ENCODE measurements at regions not wholly inside any gene's neighbourhood (a gene's known extent, or its start where the extent isn't known, plus 50 kb on each side); places are given as distances from the start of the nearest gene placed in this dataset.

- DNase-seq, result no peak
- H3K9me3 ChIP-seq (ENCODE audit: control insufficient read depth, low read depth, low read length), result no peaks in the 10 kb centered on the region
- H3K4me3 ChIP-seq (ENCODE audit: low read length), result no peak overlapping the region
- H3K27me3 ChIP-seq (ENCODE audit: control insufficient read depth, insufficient read depth, low read length), result no peaks in the 10 kb centered on the region
- no peaks in the 10 kb centered on the region for H3K36me3 ChIP-seq (ENCODE audit: control insufficient read depth, insufficient read depth, low read length)
- no peak overlapping the region for H3K27ac ChIP-seq (ENCODE audit: low read length)
- 100% methylated on average over 1 of the region's 11 CpGs for WGBS (ENCODE audit: insufficient coverage, low lambda C conversion rate)
- H3K4me1 ChIP-seq (ENCODE audit: control insufficient read depth, insufficient read depth, low read length), result no peaks in the 10 kb centered on the region
Measured at GRCh38 chr15:94019062-94019461, 212.3 kb upstream of the MCTP2 start.

- Histone ChIP-seq H3K4me3 (ENCODE audit: low read length) (no peak overlapping the region), H3K36me3 (ENCODE audit: control insufficient read depth, insufficient read depth, low read length) (no peaks in the 10 kb centered on the region), H3K9me3 (ENCODE audit: control insufficient read depth, low read depth, low read length) (no peaks in the 10 kb centered on the region), H3K4me1 (ENCODE audit: control insufficient read depth, insufficient read depth, low read length) (no peaks in the 10 kb centered on the region), H3K27me3 (ENCODE audit: control insufficient read depth, insufficient read depth, low read length) (no peaks in the 10 kb centered on the region), H3K27ac (ENCODE audit: low read length) (no peak overlapping the region)
- 92% methylated on average over 2 of the region's 5 CpGs for WGBS (ENCODE audit: insufficient coverage, low lambda C conversion rate)
- DNase-seq, result no peak
Measured at GRCh38 chr15:94015324-94015723, 216.0 kb upstream of the MCTP2 start.

GRCh38 chr15:94008104-94009074 lies 223.0 kb upstream of the MCTP2 start:
- Histone ChIP-seq H3K4me1 (ENCODE audit: control insufficient read depth, insufficient read depth, low read length) (no peaks in the 10 kb centered on the region), H3K27me3 (ENCODE audit: control insufficient read depth, insufficient read depth, low read length) (no peaks in the 10 kb centered on the region), H3K36me3 (ENCODE audit: control insufficient read depth, insufficient read depth, low read length) (no peaks in the 10 kb centered on the region), H3K27ac (ENCODE audit: low read length) (no peak overlapping the region), H3K4me3 (ENCODE audit: low read length) (no peak overlapping the region), H3K9me3 (ENCODE audit: control insufficient read depth, low read depth, low read length) (no peaks in the 10 kb centered on the region)
- no CpG with 5 or more reads among the region's 9 CpGs for WGBS (ENCODE audit: insufficient coverage, low lambda C conversion rate)
- DNase-seq, result no peak

DNA sequence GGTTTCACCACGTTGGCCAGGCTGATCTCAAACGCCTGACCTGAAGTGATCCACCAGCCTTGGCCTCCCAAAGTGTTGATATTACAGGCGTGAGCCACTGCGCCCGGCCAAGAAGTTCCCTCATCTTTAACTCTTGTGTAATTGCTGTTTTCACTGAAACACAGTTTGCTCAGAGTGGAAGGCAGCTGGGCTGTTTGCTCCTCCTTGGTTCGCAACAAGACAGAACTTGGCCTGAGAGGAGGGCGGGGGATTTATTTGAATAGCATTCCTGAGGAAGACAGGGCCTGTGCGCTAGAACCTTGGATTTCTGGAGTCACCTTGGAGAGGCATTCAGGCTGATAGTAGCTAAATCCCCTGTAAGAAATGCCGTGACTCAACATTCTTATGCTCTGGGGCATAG lies 226.7 kb upstream of the MCTP2 start:
- Histone ChIP-seq H3K27me3 (ENCODE audit: control insufficient read depth, insufficient read depth, low read length) (no peaks in the 10 kb centered on the region), H3K4me3 (ENCODE audit: low read length) (no peak overlapping the region), H3K9me3 (ENCODE audit: control insufficient read depth, low read depth, low read length) (no peaks in the 10 kb centered on the region), H3K4me1 (ENCODE audit: control insufficient read depth, insufficient read depth, low read length) (peaks cover 3% of the 10 kb centered on the region), H3K36me3 (ENCODE audit: control insufficient read depth, insufficient read depth, low read length) (no peaks in the 10 kb centered on the region), H3K27ac (ENCODE audit: low read length) (no peak overlapping the region)
- no CpG with 5 or more reads among the region's 9 CpGs for WGBS (ENCODE audit: insufficient coverage, low lambda C conversion rate)
- DNase-seq, result no peak

DNA sequence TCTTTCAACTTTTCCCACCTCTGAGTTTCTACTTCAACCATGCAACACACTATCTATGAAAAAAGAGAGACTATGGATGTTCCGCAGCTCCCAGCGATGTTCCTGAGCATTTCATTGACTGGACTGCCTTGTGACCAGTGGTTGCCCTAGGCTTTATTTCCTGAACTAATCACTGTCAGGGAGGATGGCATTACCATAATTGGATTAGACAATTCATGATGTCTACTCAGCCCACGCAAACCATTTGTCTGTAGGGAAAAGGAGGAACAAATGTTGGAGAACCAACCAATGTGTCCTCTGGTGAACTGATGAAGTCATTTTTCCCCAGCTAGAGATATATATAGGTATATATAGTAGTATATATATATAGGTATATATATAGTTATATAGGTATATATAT lies 229.3 kb upstream of the MCTP2 start:
- no CpG with 5 or more reads among the region's 3 CpGs for WGBS (ENCODE audit: insufficient coverage, low lambda C conversion rate)
- H3K4me1 ChIP-seq (ENCODE audit: control insufficient read depth, insufficient read depth, low read length), result peaks cover 3% of the 10 kb centered on the region
- no peak for DNase-seq
- no peaks in the 10 kb centered on the region for H3K36me3 ChIP-seq (ENCODE audit: control insufficient read depth, insufficient read depth, low read length)
- no peak overlapping the region for H3K27ac ChIP-seq (ENCODE audit: low read length)
- H3K4me3 ChIP-seq (ENCODE audit: low read length), result no peak overlapping the region
- H3K27me3 ChIP-seq (ENCODE audit: control insufficient read depth, insufficient read depth, low read length), result no peaks in the 10 kb centered on the region
- no peaks in the 10 kb centered on the region for H3K9me3 ChIP-seq (ENCODE audit: control insufficient read depth, low read depth, low read length)

GRCh38 chr15:94001255-94001801 lies 230.0 kb upstream of the MCTP2 start:
- no CpG with 5 or more reads among the region's 3 CpGs for whole genome bisulfite sequencing (ENCODE audit: insufficient coverage, low lambda C conversion rate)
- no peak for DNase-seq
- Histone ChIP-seq H3K36me3 (ENCODE audit: control insufficient read depth, insufficient read depth, low read length) (no peaks in the 10 kb centered on the region), H3K27ac (ENCODE audit: low read length) (no peak overlapping the region), H3K4me3 (ENCODE audit: low read length) (no peak overlapping the region), H3K9me3 (ENCODE audit: control insufficient read depth, low read depth, low read length) (no peaks in the 10 kb centered on the region), H3K4me1 (ENCODE audit: control insufficient read depth, insufficient read depth, low read length) (peaks cover 3% of the 10 kb centered on the region), H3K27me3 (ENCODE audit: control insufficient read depth, insufficient read depth, low read length) (no peaks in the 10 kb centered on the region)

GRCh38 chr15:94000606-94001005 lies 230.8 kb upstream of the MCTP2 start:
- peaks cover 3% of the 10 kb centered on the region for H3K4me1 ChIP-seq (ENCODE audit: control insufficient read depth, insufficient read depth, low read length)
- no peak overlapping the region for H3K4me3 ChIP-seq (ENCODE audit: low read length)
- WGBS (ENCODE audit: insufficient coverage, low lambda C conversion rate), result no CpG with 5 or more reads among the region's 5 CpGs
- no peaks in the 10 kb centered on the region for H3K9me3 ChIP-seq (ENCODE audit: control insufficient read depth, low read depth, low read length)
- H3K27ac ChIP-seq (ENCODE audit: low read length), result no peak overlapping the region
- no peaks in the 10 kb centered on the region for H3K36me3 ChIP-seq (ENCODE audit: control insufficient read depth, insufficient read depth, low read length)
- DNase-seq, result no peak
- H3K27me3 ChIP-seq (ENCODE audit: control insufficient read depth, insufficient read depth, low read length), result no peaks in the 10 kb centered on the region

DNA sequence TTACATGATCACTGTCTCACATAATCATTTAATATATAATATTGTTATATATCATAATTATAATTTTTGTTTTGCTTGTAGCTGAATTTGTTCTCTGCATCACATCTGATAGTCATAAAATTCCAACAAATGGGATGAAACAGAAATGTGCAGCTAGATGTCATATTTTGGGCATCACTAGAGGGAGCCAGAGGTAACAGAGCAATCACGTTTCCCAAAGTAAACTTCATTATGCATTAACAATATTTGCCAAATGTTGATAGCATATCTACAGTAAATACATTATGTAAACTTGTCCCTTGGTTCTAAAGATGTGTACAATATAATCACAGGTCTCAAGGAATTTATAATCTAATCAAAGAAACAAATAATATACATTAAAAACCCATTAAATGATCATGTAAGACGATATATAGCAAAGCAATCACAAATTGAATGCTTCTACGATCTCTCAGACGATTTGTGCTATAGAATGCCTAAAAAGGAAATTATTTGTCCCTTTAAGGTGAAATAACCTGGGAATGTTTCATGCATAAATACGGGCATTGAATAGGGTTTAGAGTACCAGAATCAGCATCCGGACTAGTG lies 234.2 kb upstream of the MCTP2 start:
- 0% methylated on average over 1 of the region's 6 CpGs for WGBS (ENCODE audit: insufficient coverage, low lambda C conversion rate)
- DNase-seq, result peak in 1 of 2 donors; percentile 22
- no peaks in the 10 kb centered on the region for H3K9me3 ChIP-seq (ENCODE audit: control insufficient read depth, low read depth, low read length)
- H3K36me3 ChIP-seq (ENCODE audit: control insufficient read depth, insufficient read depth, low read length), result no peaks in the 10 kb centered on the region
- H3K27ac ChIP-seq (ENCODE audit: low read length), result no peak overlapping the region
- H3K27me3 ChIP-seq (ENCODE audit: control insufficient read depth, insufficient read depth, low read length), result peaks cover 3% of the 10 kb centered on the region
- no peak overlapping the region for H3K4me3 ChIP-seq (ENCODE audit: low read length)
- peaks cover 3% of the 10 kb centered on the region for H3K4me1 ChIP-seq (ENCODE audit: control insufficient read depth, insufficient read depth, low read length)

DNA sequence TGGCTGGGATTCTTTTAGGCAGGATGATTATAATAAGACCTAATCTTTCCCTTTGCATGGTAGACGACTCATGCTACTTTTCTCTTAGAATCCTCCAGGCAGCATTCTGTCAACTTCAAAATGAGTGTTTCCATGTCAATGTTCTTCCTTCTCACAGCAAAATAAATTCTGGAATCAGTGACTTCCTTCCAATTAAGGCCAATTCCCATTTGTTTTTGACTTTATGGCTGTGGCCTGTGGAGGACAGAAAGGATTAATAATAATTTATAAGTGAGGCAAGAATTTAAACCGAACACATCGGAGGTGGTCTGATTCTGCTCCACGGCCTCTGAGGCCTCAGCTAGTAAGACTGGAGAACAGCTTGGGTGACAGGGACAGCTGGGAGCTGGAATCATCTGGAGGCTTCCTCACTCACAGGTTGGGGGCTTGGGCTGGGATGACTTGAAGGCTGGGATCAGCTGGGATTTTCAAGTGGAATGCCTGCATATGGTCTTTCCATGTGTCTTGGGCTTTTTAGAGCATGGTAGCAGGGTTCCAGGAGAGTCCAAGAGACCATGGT lies 241.8 kb upstream of the MCTP2 start:
- H3K27ac ChIP-seq (ENCODE audit: low read length), result no peak overlapping the region

GRCh38 chr15:93987068-93987467 lies 244.3 kb upstream of the MCTP2 start:
- no peak for DNase-seq
- Histone ChIP-seq H3K9me3 (ENCODE audit: control insufficient read depth, low read depth, low read length) (no peaks in the 10 kb centered on the region), H3K36me3 (ENCODE audit: control insufficient read depth, insufficient read depth, low read length) (no peaks in the 10 kb centered on the region), H3K27ac (ENCODE audit: low read length) (no peak overlapping the region), H3K4me3 (ENCODE audit: low read length) (no peak overlapping the region), H3K4me1 (ENCODE audit: control insufficient read depth, insufficient read depth, low read length) (no peaks in the 10 kb centered on the region), H3K27me3 (ENCODE audit: control insufficient read depth, insufficient read depth, low read length) (peaks cover 4% of the 10 kb centered on the region)
- WGBS (ENCODE audit: insufficient coverage, low lambda C conversion rate), result 100% methylated on average over 1 of the region's 5 CpGs

More for the DNA sequence above, 241.8 kb upstream of the MCTP2 start:
- DNase-seq, result no peak
- H3K36me3 ChIP-seq (ENCODE audit: control insufficient read depth, insufficient read depth, low read length), result no peaks in the 10 kb centered on the region
- H3K4me1 ChIP-seq (ENCODE audit: control insufficient read depth, insufficient read depth, low read length), result no peaks in the 10 kb centered on the region
- H3K4me3 ChIP-seq (ENCODE audit: low read length), result no peak overlapping the region
- H3K9me3 ChIP-seq (ENCODE audit: control insufficient read depth, low read depth, low read length), result no peaks in the 10 kb centered on the region
- H3K27me3 ChIP-seq (ENCODE audit: control insufficient read depth, insufficient read depth, low read length), result peaks cover 2% of the 10 kb centered on the region
- WGBS (ENCODE audit: insufficient coverage, low lambda C conversion rate), result no CpG with 5 or more reads among the region's 4 CpGs
